WERI-Rb-1 (cell line): ENCODE measurements at regions not wholly inside any gene's neighbourhood (a gene's known extent, or its start where the extent isn't known, plus 50 kb on each side); places are given as distances from the start of the nearest gene placed in this dataset.

ENCODE experiments used
- DNase-seq: peaks from one replicate; pipeline ENCODE4 v3.0.0-alpha.2; 2020
- H3K27ac ChIP-seq: fragments of 250-450 bp; sonication (Bioruptor Pico); 2 replicates; pipeline ENCODE4 v1.5.1; 2020; ENCODE audit warnings: mild to moderate bottlenecking, moderate library complexity
- H3K27me3 ChIP-seq: fragments of 250-450 bp; sonication (Bioruptor Pico); 2 replicates; pipeline ENCODE4 v1.5.1; 2021; ENCODE audit warnings: mild to moderate bottlenecking, low read depth, moderate library complexity; ENCODE audit not compliant: insufficient read depth, severe bottlenecking
- H3K36me3 ChIP-seq: fragments of 250-450 bp; sonication (Bioruptor Pico); 2 replicates; pipeline ENCODE4 v1.5.1; 2020; ENCODE audit warnings: mild to moderate bottlenecking, moderate library complexity
- H3K4me3 ChIP-seq: 2 replicates; pipeline ENCODE4 v1.5.1; 2011; ENCODE audit warnings: low read depth, mild to moderate bottlenecking, control low read depth, low read length
- H3K9me3 ChIP-seq: fragments of 250-450 bp; sonication (Bioruptor Pico); 2 replicates; pipeline ENCODE4 v1.5.1; 2021; ENCODE audit warnings: mild to moderate bottlenecking, moderate library complexity; ENCODE audit not compliant: severe bottlenecking
- CTCF ChIP-seq: IDR thresholded peaks from 2 replicates; pipeline ENCODE4 v1.5.1; 2011; ENCODE audit warnings: low read depth, mild to moderate bottlenecking, control low read depth, inconsistent platforms, low read length

- H3K9me3 ChIP-seq: no peaks in the 10 kb centered on the region
- no peaks in the 10 kb centered on the region for H3K27me3 ChIP-seq
- no peak overlapping the region for H3K4me3 ChIP-seq
- no peaks in the 10 kb centered on the region for H3K36me3 ChIP-seq
- no peak for DNase-seq
- no peak for TF ChIP-seq CTCF
- H3K27ac ChIP-seq: no peak overlapping the region
Measured at GRCh38 chr10:33623669-33624068, 289.2 kb upstream of the NRP1 start.

GRCh38 chr10:33621101-33621500 is 286.6 kb upstream of the NRP1 start:
- no peak for TF ChIP-seq CTCF
- Histone ChIP-seq H3K27me3 (no peaks in the 10 kb centered on the region), H3K4me3 (no peak overlapping the region), H3K9me3 (no peaks in the 10 kb centered on the region), H3K36me3 (no peaks in the 10 kb centered on the region), H3K27ac (no peak overlapping the region)
- no peak for DNase-seq

GRCh38 chr10:33618196-33618595 is 283.7 kb upstream of the NRP1 start:
- Histone ChIP-seq H3K27me3 (no peaks in the 10 kb centered on the region), H3K9me3 (no peaks in the 10 kb centered on the region), H3K4me3 (no peak overlapping the region), H3K27ac (no peak overlapping the region), H3K36me3 (no peaks in the 10 kb centered on the region)
- no peak for DNase-seq
- no peak for TF ChIP-seq CTCF

- H3K4me3 ChIP-seq: no peak overlapping the region
- H3K9me3 ChIP-seq: no peaks in the 10 kb centered on the region
- no peaks in the 10 kb centered on the region for H3K36me3 ChIP-seq
- H3K27ac ChIP-seq: no peak overlapping the region
- H3K27me3 ChIP-seq: no peaks in the 10 kb centered on the region
- DNase-seq: no peak
- TF ChIP-seq CTCF: no peak
Measured at GRCh38 chr10:33617381-33618080, 283.1 kb upstream of the NRP1 start.

GRCh38 chr10:33616956-33617355 is 282.5 kb upstream of the NRP1 start:
- DNase-seq: no peak
- H3K9me3 ChIP-seq: no peaks in the 10 kb centered on the region
- H3K4me3 ChIP-seq: no peak overlapping the region
- no peaks in the 10 kb centered on the region for H3K27me3 ChIP-seq
- no peaks in the 10 kb centered on the region for H3K36me3 ChIP-seq
- H3K27ac ChIP-seq: no peak overlapping the region
- no peak for TF ChIP-seq CTCF

GRCh38 chr10:33612551-33612950 is 278.1 kb upstream of the NRP1 start:
- H3K36me3 ChIP-seq: no peaks in the 10 kb centered on the region
- H3K27me3 ChIP-seq: no peaks in the 10 kb centered on the region
- no peak for DNase-seq
- no peaks in the 10 kb centered on the region for H3K9me3 ChIP-seq
- H3K27ac ChIP-seq: no peak overlapping the region
- H3K4me3 ChIP-seq: no peak overlapping the region
- no peak for TF ChIP-seq CTCF
